GM20000 (cell line): ENCODE measurements at regions not wholly inside any gene's neighbourhood (a gene's known extent, or its start where the extent isn't known, plus 50 kb on each side); places are given as distances from the start of the nearest gene placed in this dataset.

Source experiments
- DNase-seq: peaks from one replicate; pipeline ENCODE4 v3.0.0; 2012; ENCODE audit warnings: low spot score
- TF ChIP-seq, protein P1 (sequence below): IDR thresholded peaks from 2 replicates; pipeline ENCODE4 v1.5.1; 2012; ENCODE audit warnings: mild to moderate bottlenecking, control low read depth; ENCODE audit errors: extremely low read depth, missing control alignments

DNA sequence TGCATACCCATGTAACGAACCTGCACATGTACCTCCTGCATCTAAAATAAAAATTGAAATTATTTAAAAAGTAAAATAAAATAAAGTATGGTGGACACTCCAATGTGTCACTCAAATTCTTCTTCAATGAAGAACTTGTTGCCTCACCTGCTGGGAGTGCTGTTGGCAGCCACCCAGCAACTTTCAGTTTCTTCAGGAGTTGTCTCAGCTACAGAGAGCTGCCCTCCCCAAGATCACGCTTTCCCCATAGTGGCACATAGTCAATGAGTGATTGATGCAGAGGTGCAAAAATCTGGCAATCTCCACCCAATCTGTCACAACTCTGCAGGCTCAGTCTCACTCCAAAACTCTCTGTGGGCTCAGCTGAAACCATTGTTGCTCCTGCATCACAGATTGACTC lies 92.3 kb upstream of the C11orf87 start:
- no peak for DNase-seq
- TF ChIP-seq, protein P1, sequence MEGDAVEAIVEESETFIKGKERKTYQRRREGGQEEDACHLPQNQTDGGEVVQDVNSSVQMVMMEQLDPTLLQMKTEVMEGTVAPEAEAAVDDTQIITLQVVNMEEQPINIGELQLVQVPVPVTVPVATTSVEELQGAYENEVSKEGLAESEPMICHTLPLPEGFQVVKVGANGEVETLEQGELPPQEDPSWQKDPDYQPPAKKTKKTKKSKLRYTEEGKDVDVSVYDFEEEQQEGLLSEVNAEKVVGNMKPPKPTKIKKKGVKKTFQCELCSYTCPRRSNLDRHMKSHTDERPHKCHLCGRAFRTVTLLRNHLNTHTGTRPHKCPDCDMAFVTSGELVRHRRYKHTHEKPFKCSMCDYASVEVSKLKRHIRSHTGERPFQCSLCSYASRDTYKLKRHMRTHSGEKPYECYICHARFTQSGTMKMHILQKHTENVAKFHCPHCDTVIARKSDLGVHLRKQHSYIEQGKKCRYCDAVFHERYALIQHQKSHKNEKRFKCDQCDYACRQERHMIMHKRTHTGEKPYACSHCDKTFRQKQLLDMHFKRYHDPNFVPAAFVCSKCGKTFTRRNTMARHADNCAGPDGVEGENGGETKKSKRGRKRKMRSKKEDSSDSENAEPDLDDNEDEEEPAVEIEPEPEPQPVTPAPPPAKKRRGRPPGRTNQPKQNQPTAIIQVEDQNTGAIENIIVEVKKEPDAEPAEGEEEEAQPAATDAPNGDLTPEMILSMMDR = no peak

DNA sequence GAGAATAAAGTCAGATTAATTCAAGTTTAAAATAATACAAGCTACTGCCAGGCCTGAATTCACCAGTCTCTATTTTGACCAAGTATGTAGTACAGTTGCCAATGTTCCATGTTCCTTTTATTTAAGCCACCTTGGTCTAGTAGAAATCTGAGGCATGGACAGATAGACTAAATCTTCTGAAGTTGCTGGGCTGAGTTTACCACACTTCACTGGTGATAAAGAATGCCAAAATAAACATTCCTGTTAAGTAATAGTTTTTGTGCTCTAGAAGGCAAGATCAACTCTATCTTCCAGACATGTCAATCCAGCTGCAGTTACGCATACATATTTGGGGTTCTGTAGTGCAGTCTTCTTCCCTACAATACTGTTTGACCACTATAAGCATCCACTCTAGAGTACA lies 83.9 kb upstream of the C11orf87 start:
- TF ChIP-seq, protein P1 = no peak

DNA sequence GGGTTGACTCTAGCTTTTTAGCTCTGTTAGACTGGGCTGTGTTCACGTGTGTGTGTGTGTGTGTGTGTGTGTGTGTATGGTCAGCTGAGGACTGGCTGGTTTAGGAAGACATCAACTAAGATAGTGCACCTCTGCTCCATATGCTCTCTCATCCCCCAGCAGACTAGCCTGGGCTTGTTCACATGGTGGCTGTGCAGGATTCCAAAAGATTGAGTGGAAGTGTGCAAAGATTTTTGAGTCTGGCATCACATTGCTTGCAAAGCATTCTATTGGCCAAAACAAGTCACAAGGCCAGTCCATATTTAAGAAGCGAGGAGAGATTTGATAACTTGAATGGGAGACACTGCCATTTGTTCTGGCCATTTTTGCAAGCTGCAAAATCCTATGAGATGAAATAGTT lies 79.7 kb upstream of the C11orf87 start:
- no peak for DNase-seq
- TF ChIP-seq, protein P1 = no peak

More for the DNA sequence above, 83.9 kb upstream of the C11orf87 start:
- DNase-seq = no peak

DNA sequence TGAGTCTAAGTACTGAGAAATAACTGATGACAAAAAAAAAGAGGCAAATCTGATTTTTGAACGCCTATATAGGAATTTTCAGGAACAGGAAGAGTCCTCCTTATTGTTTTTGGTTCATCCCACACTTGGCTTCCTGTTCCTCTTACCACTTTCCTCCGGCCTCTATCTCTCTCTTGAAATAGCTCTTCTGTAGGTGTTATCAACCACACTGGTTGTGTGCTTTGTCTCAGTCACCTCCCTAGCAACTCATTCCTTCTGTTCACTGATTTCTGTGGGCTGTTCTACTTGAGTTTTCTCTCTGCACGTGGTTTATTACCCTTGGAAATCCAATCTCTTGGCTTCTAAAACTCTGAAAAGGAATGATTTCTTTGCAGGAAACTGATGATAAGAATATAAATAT lies 78.7 kb upstream of the C11orf87 start:
- TF ChIP-seq, protein P1 = no peak
- no peak for DNase-seq

DNA sequence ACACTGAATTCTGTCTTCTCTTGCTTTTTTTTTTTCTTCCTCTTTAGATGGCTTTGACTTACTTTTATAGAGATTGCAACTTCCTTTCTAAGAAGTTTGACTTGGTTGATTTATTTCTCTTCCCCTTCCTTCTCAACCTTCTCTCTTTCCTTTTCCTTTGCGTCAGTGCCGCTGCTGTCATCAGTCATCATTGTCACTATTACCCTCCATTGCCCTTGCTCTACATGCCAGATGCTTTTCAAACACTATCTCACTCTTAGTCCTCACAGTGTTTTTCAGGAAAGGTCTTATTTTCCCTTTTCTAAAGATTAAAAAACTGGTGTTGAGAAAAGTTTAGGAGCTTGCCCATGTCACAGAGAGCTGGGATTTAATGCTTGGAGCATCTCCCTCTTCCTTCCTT lies 74.7 kb upstream of the C11orf87 start:
- no peak for DNase-seq

DNA sequence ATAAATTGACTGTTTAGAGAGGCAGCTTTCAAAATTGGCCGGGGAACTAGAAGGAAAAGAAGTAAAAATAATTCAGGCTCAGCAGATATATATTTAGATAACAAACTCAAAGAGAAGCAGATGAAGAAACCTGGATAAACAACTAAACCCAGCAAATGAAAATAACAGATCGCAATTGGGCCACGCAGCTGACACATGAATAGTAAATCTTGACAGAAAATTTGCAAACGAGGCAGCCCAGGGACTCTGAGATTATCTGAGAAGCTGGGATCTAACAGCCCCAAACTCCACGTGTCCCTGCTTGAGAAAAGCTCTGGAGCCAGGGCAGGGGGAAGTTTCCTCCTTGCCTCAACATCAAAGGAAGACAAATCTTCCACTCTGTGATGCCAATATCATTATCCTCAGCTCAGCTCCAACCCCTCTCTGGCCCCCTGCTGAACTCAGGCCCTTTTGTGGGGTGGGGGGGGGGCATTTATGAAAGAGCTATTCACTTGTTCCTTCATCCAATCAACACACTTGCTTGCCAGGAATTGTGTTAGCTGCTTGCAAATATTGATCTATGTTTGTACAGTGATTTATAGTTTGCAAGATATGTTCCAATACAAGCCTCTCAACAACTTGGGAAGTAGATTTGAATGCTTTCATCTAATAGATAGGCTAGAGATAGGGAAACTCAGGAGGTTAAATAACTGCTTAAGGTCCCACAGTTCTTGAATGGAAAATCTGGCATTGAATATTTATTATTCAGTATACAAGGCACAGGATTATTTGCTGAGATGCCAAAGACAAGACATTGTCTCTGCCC lies 72.5 kb upstream of the C11orf87 start:
- TF ChIP-seq, protein P1 = no peak
- DNase-seq = no peak

More for the DNA sequence above, 74.7 kb upstream of the C11orf87 start:
- TF ChIP-seq, protein P1 = no peak

DNA sequence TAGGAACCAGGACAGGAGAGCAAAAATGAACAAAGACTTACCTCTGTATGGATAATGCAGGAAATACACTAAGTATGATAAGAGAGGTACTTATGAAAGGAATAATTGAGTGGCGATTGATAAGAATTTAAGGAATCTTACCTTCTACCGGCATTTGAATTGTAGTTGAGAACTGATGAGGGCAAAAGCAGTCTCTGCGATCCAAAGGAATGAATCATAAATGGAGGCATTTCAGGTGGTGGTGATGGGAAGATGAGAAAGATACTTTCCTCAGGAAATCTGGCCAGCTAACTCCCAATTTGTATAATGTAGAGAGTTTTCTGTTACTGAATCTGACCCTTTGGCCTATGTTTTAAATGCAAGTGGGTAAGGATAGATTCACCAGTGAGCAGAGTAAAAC lies 71.9 kb upstream of the C11orf87 start:
- no peak for DNase-seq

More for the DNA sequence above, 71.9 kb upstream of the C11orf87 start:
- TF ChIP-seq, protein P1 = no peak
